ENCODE measurements at regions not wholly inside any gene's neighbourhood (a gene's known extent, or its start where the extent isn't known, plus 50 kb on each side); places are given as distances from the start of the nearest gene placed in this dataset.

GRCh38 chr7:15015545-15016314 is 113.2 kb upstream of the DGKB start:
- ATAC-seq, result peak; percentile 99

DNA sequence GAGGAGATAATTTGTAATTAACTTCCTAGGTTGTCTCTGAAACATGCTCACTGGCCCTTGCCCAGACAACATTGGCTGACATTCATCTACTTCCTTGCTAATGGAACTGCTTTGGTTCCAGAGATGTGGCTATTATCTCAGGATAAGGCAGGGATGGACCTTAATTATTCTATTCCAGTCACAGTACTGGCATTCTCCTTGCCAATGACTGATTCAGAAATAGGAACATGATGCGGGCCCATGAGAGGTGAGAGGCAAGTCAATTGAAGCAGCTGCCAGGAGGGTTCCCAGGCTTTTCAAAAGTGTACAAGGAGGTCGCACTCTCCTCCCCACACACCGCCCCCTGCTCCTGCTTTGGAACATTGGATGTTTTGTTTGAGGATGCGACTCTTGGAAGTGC is 109.6 kb upstream of the DGKB start:
- ATAC-seq, result no peak
- TF ChIP-seq ZNF565 (CRISPR knock-in tag; conservative IDR thresholded peaks at IDR 0.05; ENCODE audit: low read depth) (no peak), BACH2 (CRISPR knock-in tag; IDR thresholded peaks at IDR 0.05; ENCODE audit: borderline replicate concordance) (no peak), PATZ1 (CRISPR knock-in tag; IDR thresholded peaks at IDR 0.05; ENCODE audit: borderline replicate concordance) (no peak), ZNF70 (CRISPR knock-in tag; IDR thresholded peaks at IDR 0.05) (no peak), OSR1 (CRISPR knock-in tag; IDR thresholded peaks at IDR 0.05) (no peak), PPARA (CRISPR knock-in tag; IDR thresholded peaks at IDR 0.05; ENCODE audit: borderline replicate concordance) (no peak), RARB (CRISPR knock-in tag; IDR thresholded peaks at IDR 0.05) (no peak), TCF4 (CRISPR knock-in tag; IDR thresholded peaks at IDR 0.05; ENCODE audit: borderline replicate concordance) (no peak), ZFP30 (CRISPR knock-in tag; IDR thresholded peaks at IDR 0.05) (no peak), GLIS3 (CRISPR knock-in tag; IDR thresholded peaks at IDR 0.05) (no peak), ARNTL (CRISPR knock-in tag; IDR thresholded peaks at IDR 0.05; ENCODE audit: borderline replicate concordance, low read depth) (no peak), TOX (CRISPR knock-in tag; IDR thresholded peaks at IDR 0.05; ENCODE audit: borderline replicate concordance) (no peak), SNAI2 (CRISPR knock-in tag; IDR thresholded peaks at IDR 0.05) (no peak)
- TF ChIP-seq, protein P1, sequence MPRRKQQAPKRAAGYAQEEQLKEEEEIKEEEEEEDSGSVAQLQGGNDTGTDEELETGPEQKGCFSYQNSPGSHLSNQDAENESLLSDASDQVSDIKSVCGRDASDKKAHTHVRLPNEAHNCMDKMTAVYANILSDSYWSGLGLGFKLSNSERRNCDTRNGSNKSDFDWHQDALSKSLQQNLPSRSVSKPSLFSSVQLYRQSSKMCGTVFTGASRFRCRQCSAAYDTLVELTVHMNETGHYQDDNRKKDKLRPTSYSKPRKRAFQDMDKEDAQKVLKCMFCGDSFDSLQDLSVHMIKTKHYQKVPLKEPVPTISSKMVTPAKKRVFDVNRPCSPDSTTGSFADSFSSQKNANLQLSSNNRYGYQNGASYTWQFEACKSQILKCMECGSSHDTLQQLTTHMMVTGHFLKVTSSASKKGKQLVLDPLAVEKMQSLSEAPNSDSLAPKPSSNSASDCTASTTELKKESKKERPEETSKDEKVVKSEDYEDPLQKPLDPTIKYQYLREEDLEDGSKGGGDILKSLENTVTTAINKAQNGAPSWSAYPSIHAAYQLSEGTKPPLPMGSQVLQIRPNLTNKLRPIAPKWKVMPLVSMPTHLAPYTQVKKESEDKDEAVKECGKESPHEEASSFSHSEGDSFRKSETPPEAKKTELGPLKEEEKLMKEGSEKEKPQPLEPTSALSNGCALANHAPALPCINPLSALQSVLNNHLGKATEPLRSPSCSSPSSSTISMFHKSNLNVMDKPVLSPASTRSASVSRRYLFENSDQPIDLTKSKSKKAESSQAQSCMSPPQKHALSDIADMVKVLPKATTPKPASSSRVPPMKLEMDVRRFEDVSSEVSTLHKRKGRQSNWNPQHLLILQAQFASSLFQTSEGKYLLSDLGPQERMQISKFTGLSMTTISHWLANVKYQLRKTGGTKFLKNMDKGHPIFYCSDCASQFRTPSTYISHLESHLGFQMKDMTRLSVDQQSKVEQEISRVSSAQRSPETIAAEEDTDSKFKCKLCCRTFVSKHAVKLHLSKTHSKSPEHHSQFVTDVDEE (CRISPR knock-in tag; IDR thresholded peaks at IDR 0.05), result no peak

More at GRCh38 chr7:15015545-15016314, 113.2 kb upstream of the DGKB start:
- no peak for TF ChIP-seq PATZ1 (CRISPR knock-in tag; IDR thresholded peaks at IDR 0.05; ENCODE audit: borderline replicate concordance)
- no peak for TF ChIP-seq SNAI2 (CRISPR knock-in tag; IDR thresholded peaks at IDR 0.05)
- TF ChIP-seq ISL1 (CRISPR knock-in tag; IDR thresholded peaks at IDR 0.05), result no peak
- TF ChIP-seq CSDC2 (CRISPR knock-in tag; IDR thresholded peaks at IDR 0.05), result no peak
- TF ChIP-seq TOX (CRISPR knock-in tag; IDR thresholded peaks at IDR 0.05; ENCODE audit: borderline replicate concordance), result no peak
- no peak for TF ChIP-seq ZNF70 (CRISPR knock-in tag; IDR thresholded peaks at IDR 0.05)
- TF ChIP-seq, protein P1 (CRISPR knock-in tag; IDR thresholded peaks at IDR 0.05), result no peak
- TF ChIP-seq, protein P2, sequence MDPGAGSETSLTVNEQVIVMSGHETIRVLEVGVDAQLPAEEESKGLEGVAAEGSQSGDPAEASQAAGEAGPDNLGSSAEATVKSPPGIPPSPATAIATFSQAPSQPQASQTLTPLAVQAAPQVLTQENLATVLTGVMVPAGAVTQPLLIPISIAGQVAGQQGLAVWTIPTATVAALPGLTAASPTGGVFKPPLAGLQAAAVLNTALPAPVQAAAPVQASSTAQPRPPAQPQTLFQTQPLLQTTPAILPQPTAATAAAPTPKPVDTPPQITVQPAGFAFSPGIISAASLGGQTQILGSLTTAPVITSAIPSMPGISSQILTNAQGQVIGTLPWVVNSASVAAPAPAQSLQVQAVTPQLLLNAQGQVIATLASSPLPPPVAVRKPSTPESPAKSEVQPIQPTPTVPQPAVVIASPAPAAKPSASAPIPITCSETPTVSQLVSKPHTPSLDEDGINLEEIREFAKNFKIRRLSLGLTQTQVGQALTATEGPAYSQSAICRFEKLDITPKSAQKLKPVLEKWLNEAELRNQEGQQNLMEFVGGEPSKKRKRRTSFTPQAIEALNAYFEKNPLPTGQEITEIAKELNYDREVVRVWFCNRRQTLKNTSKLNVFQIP (CRISPR knock-in tag; IDR thresholded peaks at IDR 0.05; ENCODE audit: borderline replicate concordance, low read depth), result no peak
- TF ChIP-seq GLIS3 (CRISPR knock-in tag; IDR thresholded peaks at IDR 0.05), result no peak
- no peak for TF ChIP-seq BACH2 (CRISPR knock-in tag; IDR thresholded peaks at IDR 0.05; ENCODE audit: borderline replicate concordance)
- TF ChIP-seq, protein P3, sequence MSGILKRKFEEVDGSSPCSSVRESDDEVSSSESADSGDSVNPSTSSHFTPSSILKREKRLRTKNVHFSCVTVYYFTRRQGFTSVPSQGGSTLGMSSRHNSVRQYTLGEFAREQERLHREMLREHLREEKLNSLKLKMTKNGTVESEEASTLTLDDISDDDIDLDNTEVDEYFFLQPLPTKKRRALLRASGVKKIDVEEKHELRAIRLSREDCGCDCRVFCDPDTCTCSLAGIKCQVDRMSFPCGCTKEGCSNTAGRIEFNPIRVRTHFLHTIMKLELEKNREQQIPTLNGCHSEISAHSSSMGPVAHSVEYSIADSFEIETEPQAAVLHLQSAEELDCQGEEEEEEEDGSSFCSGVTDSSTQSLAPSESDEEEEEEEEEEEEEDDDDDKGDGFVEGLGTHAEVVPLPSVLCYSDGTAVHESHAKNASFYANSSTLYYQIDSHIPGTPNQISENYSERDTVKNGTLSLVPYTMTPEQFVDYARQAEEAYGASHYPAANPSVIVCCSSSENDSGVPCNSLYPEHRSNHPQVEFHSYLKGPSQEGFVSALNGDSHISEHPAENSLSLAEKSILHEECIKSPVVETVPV (CRISPR knock-in tag; IDR thresholded peaks at IDR 0.05), result no peak
- TF ChIP-seq ZNF565 (CRISPR knock-in tag; conservative IDR thresholded peaks at IDR 0.05; ENCODE audit: low read depth), result no peak
- no peak for TF ChIP-seq RARB (CRISPR knock-in tag; IDR thresholded peaks at IDR 0.05)
- no peak for TF ChIP-seq OSR1 (CRISPR knock-in tag; IDR thresholded peaks at IDR 0.05)
- no peak for TF ChIP-seq ZC3H10 (CRISPR knock-in tag; IDR thresholded peaks at IDR 0.05)

Data from SK-N-SH treated with all-trans-retinoic acid at 6 μM for 48 hours (cell line).